ENCODE measurements at regions not wholly inside any gene's neighbourhood (a gene's known extent, or its start where the extent isn't known, plus 50 kb on each side); places are given as distances from the start of the nearest gene placed in this dataset.

DNA sequence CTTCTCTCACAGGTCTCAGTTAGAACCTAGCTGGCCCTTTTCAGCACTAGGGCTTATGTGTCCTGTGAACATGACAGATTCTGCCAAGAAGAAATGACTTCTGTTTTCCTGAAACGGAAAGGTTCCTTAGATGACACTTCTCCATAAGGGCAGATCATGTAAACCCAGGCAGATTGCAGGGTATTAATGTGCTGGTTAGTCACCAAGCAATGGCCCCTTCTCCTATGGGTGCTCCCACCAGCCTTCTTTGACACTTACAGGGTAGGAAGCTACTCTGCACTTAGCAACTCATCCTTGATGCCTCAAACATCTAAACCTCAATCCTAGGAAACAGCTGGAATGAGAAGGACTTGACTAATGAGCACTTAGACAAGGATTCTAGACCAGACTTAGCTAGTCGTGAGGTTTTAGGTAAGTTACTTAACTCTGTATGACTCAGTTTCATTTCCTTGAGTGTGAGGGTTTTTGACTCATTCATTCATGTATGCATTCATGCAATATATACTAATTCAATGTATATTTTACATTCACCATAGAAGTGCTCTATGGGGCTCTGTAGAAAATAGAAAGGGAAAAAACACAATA is 74.1 kb upstream of the PLXNA2 start:
- TF ChIP-seq POLR2A (IDR thresholded peaks at IDR 0.05) (no peak), POLR2AphosphoS5 (IDR thresholded peaks at IDR 0.05) (no peak), EP300 (IDR thresholded peaks at IDR 0.05) (no peak)
- TF ChIP-seq, protein P1, sequence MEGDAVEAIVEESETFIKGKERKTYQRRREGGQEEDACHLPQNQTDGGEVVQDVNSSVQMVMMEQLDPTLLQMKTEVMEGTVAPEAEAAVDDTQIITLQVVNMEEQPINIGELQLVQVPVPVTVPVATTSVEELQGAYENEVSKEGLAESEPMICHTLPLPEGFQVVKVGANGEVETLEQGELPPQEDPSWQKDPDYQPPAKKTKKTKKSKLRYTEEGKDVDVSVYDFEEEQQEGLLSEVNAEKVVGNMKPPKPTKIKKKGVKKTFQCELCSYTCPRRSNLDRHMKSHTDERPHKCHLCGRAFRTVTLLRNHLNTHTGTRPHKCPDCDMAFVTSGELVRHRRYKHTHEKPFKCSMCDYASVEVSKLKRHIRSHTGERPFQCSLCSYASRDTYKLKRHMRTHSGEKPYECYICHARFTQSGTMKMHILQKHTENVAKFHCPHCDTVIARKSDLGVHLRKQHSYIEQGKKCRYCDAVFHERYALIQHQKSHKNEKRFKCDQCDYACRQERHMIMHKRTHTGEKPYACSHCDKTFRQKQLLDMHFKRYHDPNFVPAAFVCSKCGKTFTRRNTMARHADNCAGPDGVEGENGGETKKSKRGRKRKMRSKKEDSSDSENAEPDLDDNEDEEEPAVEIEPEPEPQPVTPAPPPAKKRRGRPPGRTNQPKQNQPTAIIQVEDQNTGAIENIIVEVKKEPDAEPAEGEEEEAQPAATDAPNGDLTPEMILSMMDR (IDR thresholded peaks at IDR 0.05) = no peak
